Stimulated activated CD8-positive, alpha-beta memory T cell treated with anti-CD3 and anti-CD28 coated beads, Interleukin-2, amount 100 ng/mL, for 48 hours (primary cell): ENCODE measurements at regions not wholly inside any gene's neighbourhood (a gene's known extent, or its start where the extent isn't known, plus 50 kb on each side); places are given as distances from the start of the nearest gene placed in this dataset.
A peak's percentile ranks its signal among the peaks of the same experiment; 100 is the strongest.
"Not testable (repeated sequence)": the region's sequence is repeated elsewhere in the genome, so short reads cannot be mapped to it uniquely, and the experiment has no call there.

ENCODE experiments used
- DNase-seq, 2 donors: peaks; one replicate each; pipeline ENCODE4 v3.0.0-alpha.2; 2020; ENCODE audit warnings: low read depth in 2 of 2

GRCh38 chr2:100703213-100703612, 116.7 kb upstream of the NPAS2 start:
- no peak for DNase-seq

- no peak for DNase-seq
These were observed 116.2 kb upstream of the NPAS2 start for GRCh38 chr2:100703739-100704138.

- DNase-seq, result no peak
These were observed 115.8 kb upstream of the NPAS2 start for GRCh38 chr2:100704156-100704555.

GRCh38 chr2:100704711-100705110, 115.2 kb upstream of the NPAS2 start:
- DNase-seq, result no peak

- DNase-seq, result no peak
These were observed 112.7 kb upstream of the NPAS2 start for GRCh38 chr2:100707016-100707947.

- DNase-seq, result no peak
These were observed 111.6 kb upstream of the NPAS2 start for GRCh38 chr2:100708333-100708732.

GRCh38 chr2:100713106-100713505, 106.8 kb upstream of the NPAS2 start:
- no peak for DNase-seq

- not testable (repeated sequence) for DNase-seq
These were observed 105.4 kb upstream of the NPAS2 start for GRCh38 chr2:100714396-100715010.

- DNase-seq, result not testable (repeated sequence)
These were observed 104.1 kb upstream of the NPAS2 start for GRCh38 chr2:100715861-100716260.

GRCh38 chr2:100716581-100716980, 103.4 kb upstream of the NPAS2 start:
- no peak for DNase-seq

- DNase-seq, result no peak
These were observed 101.8 kb upstream of the NPAS2 start for GRCh38 chr2:100718065-100718629.

- DNase-seq, result no peak
These were observed 99.5 kb upstream of the NPAS2 start for GRCh38 chr2:100720445-100720844.

- no peak for DNase-seq
These were observed 98.2 kb upstream of the NPAS2 start for GRCh38 chr2:100721693-100722092.

GRCh38 chr2:100722125-100722524, 97.8 kb upstream of the NPAS2 start:
- DNase-seq, result no peak

- DNase-seq, result no peak
These were observed 93.1 kb upstream of the NPAS2 start for GRCh38 chr2:100726866-100727265.

- peak; percentile 16 to 22 for DNase-seq
These were observed 89.6 kb upstream of the NPAS2 start for GRCh38 chr2:100730290-100730868.

- DNase-seq, result no peak
These were observed 88.4 kb upstream of the NPAS2 start for GRCh38 chr2:100731535-100731981.

- DNase-seq, result no peak
These were observed 86.3 kb upstream of the NPAS2 start for GRCh38 chr2:100733391-100734187.

- DNase-seq, result no peak
These were observed 83.6 kb upstream of the NPAS2 start for GRCh38 chr2:100736121-100736915.

GRCh38 chr2:100739735-100740432, 80.1 kb upstream of the NPAS2 start:
- DNase-seq, result no peak
